ENCODE measurements at regions not wholly inside any gene's neighbourhood (a gene's known extent, or its start where the extent isn't known, plus 50 kb on each side); places are given as distances from the start of the nearest gene placed in this dataset.
"Not testable (repeated sequence)": the region's sequence is repeated elsewhere in the genome, so short reads cannot be mapped to it uniquely, and the experiment has no call there.

GRCh38 chr1:146777826-146778602 is 160.1 kb upstream of the NBPF12 start:
- TF ChIP-seq PATZ1 (CRISPR knock-in tag; IDR thresholded peaks at IDR 0.05; ENCODE audit: borderline replicate concordance); ISL1 (CRISPR knock-in tag; IDR thresholded peaks at IDR 0.05); RARB (CRISPR knock-in tag; IDR thresholded peaks at IDR 0.05); ZFP30 (CRISPR knock-in tag; IDR thresholded peaks at IDR 0.05): not testable (repeated sequence)
